Parathyroid adenoma (tissue), 2 donors: ENCODE measurements at regions not wholly inside any gene's neighbourhood (a gene's known extent, or its start where the extent isn't known, plus 50 kb on each side); places are given as distances from the start of the nearest gene placed in this dataset.

Source experiments
- H2AFZ ChIP-seq: fragments of 300-600 bp; sonication (generic); one replicate; pipeline ENCODE4 v1.7.0; 2017; ENCODE audit warnings: antibody characterized with exemption, mild to moderate bottlenecking
- H3K27ac ChIP-seq: fragments of 300-600 bp; sonication (generic); one replicate; pipeline ENCODE4 v1.7.0; 2017
- H3K27me3 ChIP-seq: fragments of 300-600 bp; sonication (generic); one replicate; pipeline ENCODE4 v1.7.0; 2017; ENCODE audit warnings: low read length; ENCODE audit not compliant: control insufficient read depth, insufficient read depth
- H3K36me3 ChIP-seq: fragments of 300-600 bp; sonication (generic); one replicate; pipeline ENCODE4 v1.7.0; 2017; ENCODE audit warnings: low read length; ENCODE audit not compliant: control insufficient read depth, insufficient read depth
- H3K4me1 ChIP-seq: fragments of 300-600 bp; sonication (generic); one replicate; pipeline ENCODE4 v1.7.0; 2017; ENCODE audit warnings: control low read depth
- H3K4me2 ChIP-seq: fragments of 300-600 bp; sonication (generic); one replicate; pipeline ENCODE4 v1.7.0; 2017; ENCODE audit warnings: low read length
- H3K4me3 ChIP-seq: fragments of 300-600 bp; sonication (generic); one replicate; pipeline ENCODE4 v1.7.0; 2017; ENCODE audit warnings: low read depth, low read length
- H3K79me2 ChIP-seq: fragments of 300-600 bp; sonication (generic); one replicate; pipeline ENCODE4 v1.7.0; 2017; ENCODE audit warnings: control low read depth
- H3K9ac ChIP-seq: fragments of 300-600 bp; sonication (generic); one replicate; pipeline ENCODE4 v1.7.0; 2017; ENCODE audit warnings: mild to moderate bottlenecking
- H3K9me3 ChIP-seq: fragments of 300-600 bp; sonication (generic); one replicate; pipeline ENCODE4 v1.7.0; 2017; ENCODE audit warnings: low read length; ENCODE audit not compliant: control insufficient read depth
- TF ChIP-seq, protein P1 (sequence below): fragments of 300-600 bp; sonication (generic); IDR thresholded peaks from one replicate; pipeline ENCODE4 v1.7.0; 2017; ENCODE audit warnings: antibody characterized with exemption, mild to moderate bottlenecking
- donor health status: primary hyperparathyroidism.

DNA sequence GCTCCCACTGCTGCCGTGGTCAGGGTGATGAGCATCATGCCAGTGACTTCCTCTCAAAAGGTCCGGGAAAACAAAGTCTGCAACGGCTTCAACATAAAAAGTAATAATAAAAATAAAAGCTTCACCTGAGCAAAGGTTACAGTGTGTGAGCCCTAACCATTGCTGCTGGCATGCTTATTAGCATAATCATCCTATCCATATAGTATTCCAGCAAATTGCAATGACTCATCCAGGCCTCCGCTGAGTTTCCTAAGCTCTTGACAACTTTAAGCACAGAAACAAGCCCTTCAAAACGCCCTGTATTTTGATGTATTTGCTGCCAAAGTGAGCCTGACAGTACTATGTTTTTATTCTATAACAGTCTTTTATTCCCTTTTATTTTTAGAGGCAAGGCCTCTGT is 100.5 kb downstream of the AASDH start:
- H3K27ac ChIP-seq, result no peak overlapping the region
- no peak overlapping the region for H3K4me2 ChIP-seq
- peaks cover 21% of the 10 kb centered on the region for H3K4me1 ChIP-seq
- no peak overlapping the region for H2AFZ ChIP-seq
- H3K27me3 ChIP-seq, result no peaks in the 10 kb centered on the region
- H3K9me3 ChIP-seq, result no peaks in the 10 kb centered on the region
- H3K4me3 ChIP-seq, result no peak overlapping the region
- no peaks in the 10 kb centered on the region for H3K79me2 ChIP-seq
- H3K9ac ChIP-seq, result no peak overlapping the region
- no peaks in the 10 kb centered on the region for H3K36me3 ChIP-seq
- TF ChIP-seq, protein P1, sequence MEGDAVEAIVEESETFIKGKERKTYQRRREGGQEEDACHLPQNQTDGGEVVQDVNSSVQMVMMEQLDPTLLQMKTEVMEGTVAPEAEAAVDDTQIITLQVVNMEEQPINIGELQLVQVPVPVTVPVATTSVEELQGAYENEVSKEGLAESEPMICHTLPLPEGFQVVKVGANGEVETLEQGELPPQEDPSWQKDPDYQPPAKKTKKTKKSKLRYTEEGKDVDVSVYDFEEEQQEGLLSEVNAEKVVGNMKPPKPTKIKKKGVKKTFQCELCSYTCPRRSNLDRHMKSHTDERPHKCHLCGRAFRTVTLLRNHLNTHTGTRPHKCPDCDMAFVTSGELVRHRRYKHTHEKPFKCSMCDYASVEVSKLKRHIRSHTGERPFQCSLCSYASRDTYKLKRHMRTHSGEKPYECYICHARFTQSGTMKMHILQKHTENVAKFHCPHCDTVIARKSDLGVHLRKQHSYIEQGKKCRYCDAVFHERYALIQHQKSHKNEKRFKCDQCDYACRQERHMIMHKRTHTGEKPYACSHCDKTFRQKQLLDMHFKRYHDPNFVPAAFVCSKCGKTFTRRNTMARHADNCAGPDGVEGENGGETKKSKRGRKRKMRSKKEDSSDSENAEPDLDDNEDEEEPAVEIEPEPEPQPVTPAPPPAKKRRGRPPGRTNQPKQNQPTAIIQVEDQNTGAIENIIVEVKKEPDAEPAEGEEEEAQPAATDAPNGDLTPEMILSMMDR, result no peak

DNA sequence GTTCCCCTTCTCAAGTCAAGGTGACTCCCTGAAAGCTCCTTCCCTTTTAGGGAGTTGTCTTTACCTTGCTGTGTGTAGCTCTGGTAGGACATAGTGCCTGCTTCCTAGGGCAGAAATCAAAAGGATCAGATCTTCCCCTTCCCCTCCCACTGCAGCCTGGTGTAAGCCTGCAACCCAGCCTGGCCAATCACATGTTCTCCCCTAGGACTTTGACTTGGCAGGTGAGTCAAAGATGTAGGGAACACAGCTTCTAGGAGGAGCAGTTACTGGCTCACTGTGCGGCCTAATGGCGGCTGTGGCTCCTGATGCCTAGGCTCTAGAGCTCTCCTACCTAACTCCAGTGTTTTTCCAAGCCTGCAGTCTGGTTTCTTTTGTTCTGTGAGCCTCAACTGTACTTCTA is 103.9 kb downstream of the AASDH start:
- H3K4me3 ChIP-seq, result no peak overlapping the region
- H3K4me1 ChIP-seq, result peaks cover 13% of the 10 kb centered on the region
- H3K27me3 ChIP-seq, result no peaks in the 10 kb centered on the region
- no peak overlapping the region for H3K9ac ChIP-seq
- H3K4me2 ChIP-seq, result no peak overlapping the region
- TF ChIP-seq, protein P1, result no peak
- H3K9me3 ChIP-seq, result no peaks in the 10 kb centered on the region
- no peak overlapping the region for H2AFZ ChIP-seq
- no peaks in the 10 kb centered on the region for H3K79me2 ChIP-seq
- H3K27ac ChIP-seq, result peak overlapping the region; percentile 39
- no peaks in the 10 kb centered on the region for H3K36me3 ChIP-seq

DNA sequence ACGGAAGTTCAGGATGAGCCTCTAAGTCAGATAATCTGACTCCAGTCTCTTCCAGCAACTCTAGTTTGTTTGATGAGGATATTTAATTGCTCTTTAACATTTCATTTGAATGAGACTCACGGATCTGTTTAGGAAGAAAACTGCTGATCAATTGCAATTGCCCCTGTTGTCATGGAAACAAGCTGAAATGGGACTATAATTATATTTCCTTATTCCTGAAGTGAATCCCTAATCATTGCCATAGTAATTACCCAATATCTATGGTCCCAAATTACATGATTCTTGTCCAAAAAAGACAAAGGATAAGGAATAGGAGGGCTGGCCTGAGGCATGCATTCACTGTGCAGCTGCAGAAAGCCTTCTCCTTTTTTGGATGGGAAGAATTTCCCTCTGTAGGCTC is 105.3 kb downstream of the AASDH start:
- no peak overlapping the region for H3K4me3 ChIP-seq
- H3K36me3 ChIP-seq, result no peaks in the 10 kb centered on the region
- no peaks in the 10 kb centered on the region for H3K79me2 ChIP-seq
- H3K9me3 ChIP-seq, result no peaks in the 10 kb centered on the region
- H3K4me1 ChIP-seq, result peaks cover 13% of the 10 kb centered on the region
- H3K4me2 ChIP-seq, result no peak overlapping the region
- H3K27me3 ChIP-seq, result no peaks in the 10 kb centered on the region
- TF ChIP-seq, protein P1, result no peak
- peak overlapping the region; percentile 39 for H3K27ac ChIP-seq
- no peak overlapping the region for H3K9ac ChIP-seq
- no peak overlapping the region for H2AFZ ChIP-seq

DNA sequence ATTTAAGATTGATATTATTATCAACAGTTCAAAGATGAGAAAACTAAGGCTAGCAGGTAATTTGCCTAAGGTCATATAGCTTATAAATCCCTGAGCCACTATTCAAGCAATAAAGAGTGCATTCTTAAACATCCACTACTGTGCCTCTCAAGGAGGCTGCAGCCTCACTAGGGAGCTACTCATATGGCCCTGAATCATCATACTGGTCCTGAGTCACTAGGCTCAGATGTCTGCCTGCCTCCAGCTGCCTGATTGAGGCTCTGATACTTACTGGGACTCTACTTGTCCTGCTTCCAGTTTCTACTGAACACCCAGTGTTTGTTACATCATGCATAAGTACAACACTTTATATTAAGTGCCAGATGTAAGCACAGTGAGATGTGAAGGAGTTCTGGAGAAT is 110.7 kb downstream of the AASDH start:
- no peaks in the 10 kb centered on the region for H3K9me3 ChIP-seq
- no peak overlapping the region for H3K9ac ChIP-seq
- no peak overlapping the region for H3K4me2 ChIP-seq
- no peaks in the 10 kb centered on the region for H3K79me2 ChIP-seq
- H3K4me3 ChIP-seq, result no peak overlapping the region
- H3K27ac ChIP-seq, result no peak overlapping the region
- H3K4me1 ChIP-seq, result peaks cover 6% of the 10 kb centered on the region
- TF ChIP-seq, protein P1, result no peak
- H3K36me3 ChIP-seq, result no peaks in the 10 kb centered on the region
- no peaks in the 10 kb centered on the region for H3K27me3 ChIP-seq
- H2AFZ ChIP-seq, result no peak overlapping the region

DNA sequence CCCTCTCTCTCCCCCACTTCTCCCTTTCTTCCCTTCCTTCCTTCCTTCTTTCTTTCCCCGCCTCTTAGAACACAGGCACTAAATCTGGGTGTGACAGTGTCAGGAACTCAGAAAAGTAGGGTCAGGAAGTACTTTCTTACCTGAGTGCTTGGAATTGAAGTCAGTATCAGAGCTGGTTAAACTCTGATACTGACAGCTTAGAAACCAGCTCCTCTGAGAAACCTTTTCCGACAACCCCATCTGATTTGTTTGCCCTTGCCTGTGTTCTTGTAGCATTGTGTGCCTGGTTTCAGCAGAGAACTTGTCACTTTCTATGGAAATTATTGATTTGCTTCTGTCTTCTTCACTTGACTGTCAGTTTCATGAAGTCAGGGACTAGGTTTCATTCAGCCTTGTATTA is 113.9 kb downstream of the AASDH start:
- Histone ChIP-seq H3K27ac (peak overlapping the region; percentile 94), H3K79me2 (no peaks in the 10 kb centered on the region), H3K4me1 (peaks cover 6% of the 10 kb centered on the region), H3K9ac (no peak overlapping the region), H3K4me3 (no peak overlapping the region), H3K9me3 (no peaks in the 10 kb centered on the region), H3K27me3 (no peaks in the 10 kb centered on the region), H2AFZ (peak overlapping the region; percentile 64), H3K36me3 (no peaks in the 10 kb centered on the region), H3K4me2 (peak overlapping the region; percentile 66)
- TF ChIP-seq, protein P1, result no peak
